GM19328 (cell line): ENCODE measurements at regions not wholly inside any gene's neighbourhood (a gene's known extent, or its start where the extent isn't known, plus 50 kb on each side); places are given as distances from the start of the nearest gene placed in this dataset.

Source experiments
- ATAC-seq: cut with Tn5 transposase; IDR thresholded peaks from one replicate; pipeline ENCODE4 v1.9.1; 2021; ENCODE audit warnings: mild to moderate bottlenecking, moderate library complexity; ENCODE audit not compliant: unreplicated experiment

DNA sequence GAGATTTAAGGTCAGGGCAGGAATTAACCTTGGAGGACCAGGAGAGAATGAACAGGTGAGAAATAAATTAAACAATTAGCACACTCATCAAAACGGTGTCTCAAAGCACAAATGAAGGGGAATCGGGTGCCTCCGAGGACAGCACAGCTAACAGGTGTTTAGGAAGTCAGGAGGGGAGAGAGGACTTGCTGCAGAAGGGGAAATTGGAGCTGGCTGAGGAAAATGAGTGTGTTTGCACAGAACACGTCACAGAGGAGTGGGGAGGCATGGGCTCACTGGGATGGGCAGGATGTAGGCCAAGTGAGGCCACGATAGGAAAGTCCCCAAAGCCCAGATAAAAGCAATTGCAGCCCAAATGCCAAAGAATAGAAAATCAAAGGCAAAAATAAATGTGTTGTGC lies 121.7 kb downstream of the ZNF664 start:
- ATAC-seq, result no peak

DNA sequence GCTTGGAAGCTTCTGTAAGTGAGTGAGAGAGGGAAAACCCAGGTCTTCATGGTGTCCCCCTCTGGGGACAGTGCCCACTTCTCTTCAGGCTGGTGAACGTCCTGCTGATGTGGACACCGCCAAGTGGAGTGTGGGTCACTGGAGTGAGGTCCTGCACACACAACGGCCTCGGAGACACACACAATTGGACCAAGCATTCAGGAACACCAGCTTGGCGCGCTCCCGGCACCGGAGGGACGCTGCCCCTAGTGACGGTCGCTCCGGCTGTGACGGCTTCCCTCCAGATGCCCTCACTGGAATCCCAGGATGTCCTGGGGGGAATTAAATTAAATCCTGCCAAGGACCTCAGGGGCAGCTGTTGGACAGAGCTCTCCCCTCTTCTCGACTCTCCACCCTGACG lies 123.1 kb downstream of the ZNF664 start:
- no peak for ATAC-seq

DNA sequence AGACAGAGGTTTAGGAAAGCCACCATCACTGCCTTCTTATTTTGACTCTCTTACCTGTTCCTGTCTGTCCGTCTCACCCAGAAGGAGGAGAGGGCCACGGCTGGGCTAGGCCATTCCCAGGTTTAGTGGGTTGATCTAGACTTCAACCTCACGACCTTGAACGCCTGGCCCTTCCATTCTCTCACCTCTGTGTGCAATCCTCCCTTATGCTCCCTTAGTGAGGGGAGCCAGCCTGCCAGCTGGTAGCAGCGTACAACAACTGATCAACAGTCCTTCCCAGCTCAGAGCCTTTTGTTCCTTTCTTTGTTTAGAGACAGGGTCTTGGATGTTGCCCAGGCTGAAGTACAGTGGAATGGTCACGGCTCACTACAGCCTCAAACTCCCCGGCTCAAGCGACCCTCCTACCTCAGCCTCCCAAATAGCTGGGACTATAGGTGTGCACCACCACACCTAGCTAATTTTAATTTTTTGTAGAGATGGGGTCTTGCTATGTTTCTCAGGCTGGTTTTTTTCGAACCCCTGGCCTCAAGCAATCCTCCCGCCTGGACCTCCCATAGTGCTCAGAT lies 123.9 kb downstream of the ZNF664 start:
- ATAC-seq, result no peak

DNA sequence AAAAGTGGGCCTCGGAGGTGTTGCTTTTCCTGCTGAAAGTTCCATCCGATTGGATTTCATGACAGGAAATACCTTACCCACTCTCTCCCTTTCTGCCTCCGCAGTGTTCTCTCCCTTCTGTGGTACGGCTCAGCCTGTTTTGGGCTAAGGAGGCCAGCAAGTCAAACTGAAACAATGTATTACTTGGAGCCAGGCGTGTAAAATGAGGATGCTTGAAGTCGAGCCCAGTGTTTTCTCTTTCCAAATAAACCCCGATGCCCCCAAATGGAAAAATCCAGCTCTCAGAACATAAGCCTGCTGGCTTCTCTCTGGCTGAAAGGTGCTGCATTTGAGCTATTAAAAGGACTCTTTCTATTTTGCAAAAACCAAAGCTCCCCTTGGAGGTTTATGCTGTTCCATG lies 124.7 kb downstream of the ZNF664 start:
- ATAC-seq, result no peak

DNA sequence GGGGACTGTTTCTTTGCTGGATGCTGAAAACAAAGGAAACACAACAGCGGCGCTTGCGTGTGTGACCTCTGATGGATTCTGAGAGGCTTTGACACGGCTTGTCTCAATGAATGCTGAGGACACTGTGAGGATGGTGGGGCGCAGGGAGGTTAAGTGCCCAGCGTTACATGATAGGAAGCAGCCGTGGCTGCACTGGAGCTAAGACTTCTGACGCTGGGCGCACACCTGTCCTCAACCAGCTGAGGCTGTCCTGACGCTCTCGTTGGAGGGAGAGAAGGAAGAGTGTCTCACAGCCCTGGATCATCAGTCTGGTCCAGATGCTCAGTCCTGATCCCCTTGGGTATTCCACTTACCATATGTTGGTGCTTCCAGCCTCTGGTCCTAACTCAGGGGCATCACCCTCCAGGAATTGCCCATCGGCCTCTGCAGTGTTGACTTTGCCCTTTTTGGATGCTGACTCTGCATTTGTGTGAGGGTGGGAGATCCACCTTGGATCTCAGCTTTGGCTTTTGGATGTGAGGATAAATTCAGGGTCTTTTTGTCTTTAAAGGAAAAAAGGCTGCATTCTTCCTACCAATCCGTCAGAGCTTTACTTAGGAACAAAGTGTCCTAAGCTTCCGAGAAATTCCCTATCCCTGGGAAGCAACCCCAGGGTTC lies 125.2 kb downstream of the ZNF664 start:
- no peak for ATAC-seq

DNA sequence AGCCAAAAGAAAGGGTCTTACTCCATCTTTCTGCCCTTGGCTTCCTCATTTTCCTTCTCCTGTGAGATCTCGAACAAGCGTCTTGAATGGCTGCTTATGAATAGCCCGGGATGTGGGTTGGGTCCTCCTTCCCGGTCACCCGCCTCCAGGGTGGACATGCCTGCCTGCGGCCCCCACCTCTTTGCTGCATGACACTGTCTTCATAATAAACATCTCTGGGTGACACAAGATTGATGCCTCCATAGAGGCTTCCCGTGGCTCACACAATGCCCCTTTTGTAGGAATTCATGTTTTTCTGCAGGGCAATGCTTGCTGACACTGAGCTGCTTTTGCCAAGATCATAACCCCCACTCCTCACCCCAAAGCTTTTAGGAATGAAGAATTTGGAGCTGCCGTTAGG lies 125.9 kb downstream of the ZNF664 start:
- ATAC-seq, result no peak

DNA sequence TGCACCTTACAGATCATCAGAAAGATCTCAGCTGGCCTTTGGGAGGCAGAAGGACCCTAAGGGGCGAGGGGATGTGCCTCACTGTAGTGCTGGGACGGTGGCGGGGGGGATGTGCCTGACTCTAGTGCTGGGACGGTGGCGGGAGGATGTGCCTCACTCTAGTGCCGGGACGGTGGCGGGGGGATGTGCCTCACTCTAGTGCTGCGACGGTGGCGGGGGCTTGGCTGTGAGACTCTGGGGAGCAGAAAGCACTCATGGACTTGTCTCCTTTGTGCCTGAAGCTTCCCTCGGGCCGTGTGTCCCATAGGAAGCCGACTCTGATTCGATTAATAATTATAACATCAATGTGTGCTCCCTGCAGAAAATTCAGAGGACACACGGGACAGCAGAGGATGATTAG lies 126.6 kb downstream of the ZNF664 start:
- no peak for ATAC-seq

DNA sequence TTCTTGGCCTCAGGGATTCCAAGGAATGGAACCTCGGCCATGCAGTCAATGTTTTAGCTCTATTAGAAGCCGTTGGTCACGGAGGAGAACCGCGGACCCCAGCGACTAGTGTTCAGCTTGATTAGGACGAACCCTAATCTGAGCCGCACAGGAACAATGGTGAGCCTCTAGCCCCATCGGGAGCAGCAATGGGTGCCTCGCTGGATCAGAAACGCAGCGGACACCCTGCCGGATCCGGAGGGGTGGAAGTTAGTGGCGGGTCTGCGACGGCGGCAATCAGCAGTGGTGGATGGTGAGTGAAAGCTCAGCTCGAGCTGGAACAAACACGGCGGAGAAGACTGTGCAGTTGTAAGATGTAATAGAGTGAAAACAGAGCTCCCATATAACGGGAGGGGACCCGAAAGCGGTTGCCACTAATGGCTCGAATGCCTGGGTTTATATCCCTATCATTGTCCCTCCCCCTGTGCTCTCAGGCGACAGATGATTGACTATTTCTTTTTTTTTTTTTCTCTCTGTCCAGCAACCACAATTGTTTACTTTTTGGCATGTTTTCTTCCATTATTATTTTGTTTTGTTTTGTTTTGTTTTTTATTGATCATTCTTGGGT lies 127.7 kb downstream of the ZNF664 start:
- ATAC-seq, result no peak

DNA sequence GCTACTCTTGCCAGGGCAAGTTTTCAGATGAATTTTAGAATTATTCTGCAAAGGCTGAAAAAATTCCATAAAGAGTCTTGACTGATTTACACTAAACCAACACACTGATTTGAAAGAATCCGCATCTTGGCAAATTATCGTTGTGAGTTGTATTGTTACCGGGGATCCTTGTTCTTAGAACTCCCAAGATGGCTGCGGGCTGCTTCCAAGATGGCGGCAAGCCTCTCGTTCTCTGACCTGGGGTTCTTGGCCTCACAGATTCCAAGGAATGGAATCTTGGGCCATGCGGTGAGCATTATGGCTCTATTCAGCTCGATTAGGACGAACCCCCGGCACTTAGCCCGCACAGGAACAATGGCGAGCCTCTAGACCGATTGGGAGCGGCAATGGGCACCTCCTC lies 132.5 kb downstream of the ZNF664 start:
- ATAC-seq, result no peak

DNA sequence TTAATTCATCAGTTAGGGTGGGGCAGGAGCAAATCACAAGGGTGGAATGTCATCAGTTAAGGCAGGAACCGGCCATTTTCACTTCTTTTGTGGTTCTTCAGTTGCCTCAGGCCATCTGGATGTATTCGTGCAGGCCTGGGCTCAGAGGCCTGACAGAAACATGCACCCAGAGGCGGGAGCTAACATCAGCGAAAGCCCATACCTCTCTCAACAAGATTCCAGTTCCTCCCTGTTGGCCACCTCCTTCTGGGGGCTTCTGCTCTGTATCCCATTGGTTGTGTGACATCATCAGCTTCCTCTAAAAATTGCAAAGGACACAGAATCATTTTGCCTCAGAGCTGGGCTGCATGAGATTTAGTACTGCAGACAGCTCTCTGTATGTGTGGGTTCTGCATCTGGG lies 134.3 kb downstream of the ZNF664 start:
- no peak for ATAC-seq

DNA sequence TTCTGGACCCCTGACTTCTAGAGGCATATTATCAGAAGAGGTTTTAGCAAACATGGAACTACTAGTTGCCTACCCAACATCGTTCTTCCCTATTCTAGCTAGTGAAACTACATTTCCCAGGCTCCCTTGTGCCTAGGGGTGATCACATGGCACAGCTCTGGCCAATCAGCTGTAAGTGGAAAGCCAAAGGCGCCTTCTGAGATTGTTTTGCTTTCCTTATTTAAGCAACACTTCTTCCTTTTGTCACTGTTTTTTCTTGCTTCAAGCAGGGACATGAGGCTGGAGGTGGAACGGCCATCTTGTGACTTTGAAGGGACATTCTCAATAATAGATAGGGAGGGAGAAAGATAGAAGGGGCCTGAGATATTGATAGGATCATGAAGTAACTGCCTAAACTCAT lies 136.7 kb downstream of the ZNF664 start:
- no peak for ATAC-seq

DNA sequence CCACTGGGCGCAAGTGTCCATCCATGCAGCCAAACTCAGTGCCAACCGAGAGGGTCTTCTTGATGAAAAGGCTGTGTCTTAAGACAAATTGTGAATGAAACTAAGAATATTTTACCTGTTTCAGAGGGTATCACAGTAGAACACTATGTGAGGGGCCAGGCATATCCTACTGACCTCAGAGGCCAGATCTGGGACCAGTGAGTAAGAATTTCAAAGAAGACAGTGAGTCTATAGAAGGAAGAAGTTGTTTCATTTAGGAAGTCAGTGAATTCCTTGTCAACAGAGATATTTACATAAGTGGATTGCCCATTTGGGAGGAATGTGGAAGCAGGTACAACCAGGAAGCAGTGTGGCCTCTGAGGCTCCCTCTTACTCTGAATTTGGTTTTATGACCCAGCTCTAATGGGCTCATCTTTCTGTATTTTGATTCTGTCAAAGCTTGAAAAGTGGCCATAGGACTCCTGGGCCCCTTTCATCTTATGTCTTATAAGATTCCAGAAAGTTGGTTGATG lies 137.4 kb downstream of the ZNF664 start:
- ATAC-seq, result no peak

DNA sequence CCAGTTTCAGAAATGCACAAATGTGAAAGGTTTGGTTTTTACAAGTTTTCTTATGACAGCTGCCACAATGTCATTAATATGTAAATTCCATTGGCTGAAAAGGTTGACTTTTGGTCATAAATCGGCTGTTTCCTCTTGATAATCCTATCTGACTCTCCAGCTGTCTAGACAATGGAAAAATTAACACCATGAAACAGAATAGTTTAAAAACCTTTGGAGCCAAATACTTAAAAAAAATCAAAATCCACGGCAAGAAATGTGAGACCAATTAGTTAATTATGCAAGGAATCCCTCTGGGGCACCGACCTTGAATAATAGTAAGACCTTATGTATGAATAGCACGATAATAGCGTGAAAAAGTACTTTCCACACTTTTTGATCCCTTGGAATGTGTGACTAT lies 138.0 kb downstream of the ZNF664 start:
- no peak for ATAC-seq

DNA sequence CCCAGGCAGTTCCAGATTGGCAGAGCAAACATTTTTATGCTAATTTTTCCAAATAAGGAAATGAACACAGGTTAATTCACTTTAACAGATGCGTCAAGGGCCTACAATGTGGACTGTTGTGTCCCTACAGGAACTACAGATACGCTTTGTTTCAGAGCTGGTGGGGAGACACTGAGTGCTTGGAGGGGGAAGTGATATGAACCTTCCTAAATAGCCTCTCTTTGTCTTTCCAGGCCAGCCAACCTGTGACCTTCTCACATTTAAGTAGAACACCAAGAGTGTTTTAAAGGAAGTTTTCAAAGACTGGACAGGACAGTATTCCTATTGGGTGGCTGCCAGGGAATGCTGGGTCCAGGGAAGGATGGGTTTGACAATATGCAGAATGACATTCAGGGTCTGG lies 141.3 kb downstream of the ZNF664 start:
- ATAC-seq, result no peak

DNA sequence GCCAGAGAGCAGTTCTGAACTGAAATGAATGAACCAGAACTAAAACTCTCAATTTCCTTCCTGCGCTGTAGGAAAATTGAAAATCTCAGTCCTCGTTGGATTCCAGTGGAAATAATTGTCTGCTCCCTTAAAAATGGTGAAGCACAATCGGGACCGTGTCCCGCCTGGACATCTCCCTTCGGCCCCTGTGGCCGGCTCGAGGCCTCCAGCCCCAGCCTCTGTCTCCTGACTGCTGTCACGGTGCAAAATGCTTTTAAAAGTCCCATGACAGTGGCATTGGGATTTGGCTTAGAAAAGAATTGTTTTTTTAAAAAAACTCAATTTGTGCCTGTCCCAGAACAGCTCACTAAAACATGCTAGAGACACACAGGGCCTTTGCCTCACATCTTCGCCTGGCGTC lies 142.5 kb downstream of the ZNF664 start:
- no peak for ATAC-seq

DNA sequence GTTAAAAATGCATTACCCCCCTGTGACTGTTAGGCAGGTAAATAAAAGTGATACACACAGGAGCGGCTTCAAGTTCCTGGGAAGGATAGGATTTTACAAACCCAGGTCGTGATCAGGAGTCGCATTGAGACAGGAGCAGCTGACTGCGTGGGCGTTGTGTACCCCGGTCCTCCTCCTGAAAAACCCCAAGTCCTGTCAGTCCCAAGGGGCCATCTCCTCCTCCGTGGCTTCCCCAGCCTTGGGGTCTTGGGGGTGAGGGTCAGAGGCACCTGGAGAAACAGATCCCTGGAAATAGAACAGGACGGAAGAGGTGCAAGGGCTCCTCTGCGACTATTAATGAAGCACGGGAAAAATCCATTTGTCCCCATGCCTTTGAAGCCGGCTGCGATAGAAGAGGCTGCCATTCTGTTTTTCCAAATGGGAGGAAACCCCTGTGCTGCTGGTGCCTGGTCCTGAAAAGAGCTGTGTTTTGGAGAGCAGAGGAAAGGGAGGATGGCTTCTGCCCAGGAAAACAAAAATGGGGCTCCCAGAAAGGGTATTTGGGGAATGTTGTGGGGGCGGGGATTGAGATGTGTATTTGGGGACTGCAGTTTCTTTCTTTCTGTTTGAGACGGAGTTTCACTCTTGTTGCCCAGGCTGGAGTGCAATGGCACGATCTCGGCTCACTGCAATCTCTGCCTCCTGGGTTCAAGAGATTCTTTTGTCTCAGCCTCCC lies 143.1 kb downstream of the ZNF664 start:
- no peak for ATAC-seq

DNA sequence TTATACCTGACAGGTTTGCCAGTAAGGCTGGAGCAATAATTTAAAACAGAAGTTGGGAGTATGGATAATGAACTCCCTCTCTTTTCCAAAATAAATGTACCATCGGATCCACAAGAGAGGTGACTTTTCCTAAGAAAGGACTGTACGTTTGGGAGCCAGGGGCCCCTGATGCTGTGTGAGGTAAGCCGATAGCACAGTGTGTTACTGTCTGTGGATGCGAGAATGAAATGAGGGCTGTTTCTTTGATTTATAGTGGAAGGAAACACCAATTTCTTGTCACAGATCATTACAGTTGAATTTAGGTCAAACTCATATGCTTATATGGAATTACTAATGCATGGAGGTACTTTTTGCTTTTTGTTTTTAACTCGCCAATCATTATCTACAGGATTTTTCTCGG lies 147.7 kb downstream of the ZNF664 start:
- no peak for ATAC-seq

DNA sequence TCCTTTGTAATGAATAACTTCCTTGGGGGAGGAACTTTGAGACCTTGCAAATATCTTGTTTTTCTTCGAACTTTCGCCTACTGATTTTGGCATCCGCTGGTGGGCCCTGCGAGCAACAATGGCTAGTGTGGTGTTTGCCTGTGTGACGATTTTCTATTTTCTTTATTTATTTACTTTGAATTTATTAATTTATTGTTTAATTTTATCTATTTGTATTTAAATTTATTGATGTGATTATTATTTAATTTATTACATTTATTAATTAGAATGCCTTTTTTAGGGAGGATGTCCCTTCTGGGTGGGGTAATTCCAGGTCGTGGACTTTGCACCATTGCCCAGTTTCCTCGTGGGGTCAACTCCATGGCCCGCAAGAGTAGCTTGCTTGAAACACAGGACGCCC lies 149.7 kb downstream of the ZNF664 start:
- ATAC-seq, result no peak

DNA sequence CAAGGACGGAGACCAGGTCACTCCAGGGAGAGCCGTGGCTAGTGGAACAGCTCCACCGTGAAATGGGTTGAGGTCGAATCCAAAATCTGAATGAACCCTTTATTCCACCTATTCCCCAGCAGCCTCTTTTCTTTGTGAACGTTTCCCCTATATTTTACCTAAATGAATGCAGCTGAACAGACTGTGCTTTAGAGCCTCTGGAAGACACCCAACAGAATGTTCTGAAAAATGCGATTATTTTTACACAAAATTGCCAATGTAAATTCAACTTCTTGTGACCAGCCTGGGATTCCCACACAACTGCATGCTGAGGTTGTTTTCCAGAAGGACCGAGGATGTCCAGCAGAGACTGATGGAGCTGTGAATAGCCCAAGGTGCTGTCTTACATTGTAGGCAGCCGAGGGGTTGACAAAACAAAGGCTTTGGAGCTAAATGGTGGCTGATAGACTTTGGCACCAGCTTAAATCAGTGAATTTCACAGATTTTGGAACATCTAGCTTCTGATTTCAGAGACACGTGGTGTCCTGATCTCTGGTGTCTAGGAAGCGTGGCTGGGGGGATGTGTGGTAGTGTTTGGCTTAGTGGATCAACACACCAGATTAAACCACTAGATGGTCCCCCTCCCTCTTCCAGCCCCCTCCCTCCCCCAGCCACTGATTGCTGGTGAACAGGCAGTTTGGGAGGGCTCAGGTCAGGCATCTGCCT lies 150.4 kb downstream of the ZNF664 start:
- no peak for ATAC-seq

DNA sequence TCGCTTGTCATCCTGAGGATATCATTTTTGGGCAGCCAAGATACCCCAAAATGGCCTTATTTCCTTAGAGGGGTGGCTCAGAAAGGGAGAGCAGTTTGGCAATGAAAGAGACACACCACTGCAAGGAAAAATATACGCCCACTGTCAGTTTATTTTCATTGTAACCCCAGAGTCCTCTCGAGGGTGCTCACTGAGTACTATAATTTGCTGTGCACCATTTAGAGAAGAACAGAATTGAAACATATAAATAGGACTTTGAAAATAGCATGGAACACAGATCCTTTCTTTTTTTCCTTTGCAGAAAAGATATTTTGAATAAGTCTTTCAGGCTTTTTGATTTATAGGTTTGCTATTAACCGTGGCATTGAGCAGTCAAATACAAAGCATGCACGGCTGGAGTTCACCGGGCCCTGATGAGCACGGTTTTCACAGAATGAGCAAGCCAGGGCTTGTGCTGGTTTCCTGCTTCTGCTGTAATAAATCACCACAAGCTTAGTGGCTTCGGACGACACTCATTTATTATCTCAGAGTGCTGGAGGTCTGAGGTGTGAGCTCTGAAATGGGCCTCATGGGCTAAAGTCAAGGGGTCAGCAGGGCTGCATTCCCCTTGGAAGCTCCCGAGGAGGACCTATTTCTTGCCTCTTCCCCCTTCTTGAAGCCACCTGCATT lies 152.3 kb downstream of the ZNF664 start:
- ATAC-seq, result peak; percentile 50
